ENCODE measurements at regions not wholly inside any gene's neighbourhood (a gene's known extent, or its start where the extent isn't known, plus 50 kb on each side); places are given as distances from the start of the nearest gene placed in this dataset.
"Not testable (repeated sequence)": the region's sequence is repeated elsewhere in the genome, so short reads cannot be mapped to it uniquely, and the experiment has no call there.

GRCh38 chr5:124986170-124986569 lies 239.7 kb upstream of the ZNF608 start:
- Histone ChIP-seq H3K36me3 (no peaks in the 10 kb centered on the region), H3K4me3 (ENCODE audit: low read depth, low read length) (no peak overlapping the region), H3K27ac (no peak overlapping the region), H3K27me3 (ENCODE audit: insufficient read depth, low read depth, severe bottlenecking) (no peaks in the 10 kb centered on the region), H3K9me3 (ENCODE audit: severe bottlenecking) (peaks cover 15% of the 10 kb centered on the region)
- no peak for DNase-seq
- TF ChIP-seq, protein P1, sequence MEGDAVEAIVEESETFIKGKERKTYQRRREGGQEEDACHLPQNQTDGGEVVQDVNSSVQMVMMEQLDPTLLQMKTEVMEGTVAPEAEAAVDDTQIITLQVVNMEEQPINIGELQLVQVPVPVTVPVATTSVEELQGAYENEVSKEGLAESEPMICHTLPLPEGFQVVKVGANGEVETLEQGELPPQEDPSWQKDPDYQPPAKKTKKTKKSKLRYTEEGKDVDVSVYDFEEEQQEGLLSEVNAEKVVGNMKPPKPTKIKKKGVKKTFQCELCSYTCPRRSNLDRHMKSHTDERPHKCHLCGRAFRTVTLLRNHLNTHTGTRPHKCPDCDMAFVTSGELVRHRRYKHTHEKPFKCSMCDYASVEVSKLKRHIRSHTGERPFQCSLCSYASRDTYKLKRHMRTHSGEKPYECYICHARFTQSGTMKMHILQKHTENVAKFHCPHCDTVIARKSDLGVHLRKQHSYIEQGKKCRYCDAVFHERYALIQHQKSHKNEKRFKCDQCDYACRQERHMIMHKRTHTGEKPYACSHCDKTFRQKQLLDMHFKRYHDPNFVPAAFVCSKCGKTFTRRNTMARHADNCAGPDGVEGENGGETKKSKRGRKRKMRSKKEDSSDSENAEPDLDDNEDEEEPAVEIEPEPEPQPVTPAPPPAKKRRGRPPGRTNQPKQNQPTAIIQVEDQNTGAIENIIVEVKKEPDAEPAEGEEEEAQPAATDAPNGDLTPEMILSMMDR (IDR thresholded peaks at IDR 0.05; ENCODE audit: low read depth, low read length) = no peak

- TF ChIP-seq, protein P1 (IDR thresholded peaks at IDR 0.05; ENCODE audit: low read depth, low read length) = no peak
- H3K27ac ChIP-seq = no peak overlapping the region
- H3K36me3 ChIP-seq = no peaks in the 10 kb centered on the region
- H3K9me3 ChIP-seq (ENCODE audit: severe bottlenecking) = peaks cover 15% of the 10 kb centered on the region
- no peaks in the 10 kb centered on the region for H3K27me3 ChIP-seq (ENCODE audit: insufficient read depth, low read depth, severe bottlenecking)
- no peak for DNase-seq
- H3K4me3 ChIP-seq (ENCODE audit: low read depth, low read length) = no peak overlapping the region
Measured at GRCh38 chr5:124986667-124987066, 240.2 kb upstream of the ZNF608 start.

DNA sequence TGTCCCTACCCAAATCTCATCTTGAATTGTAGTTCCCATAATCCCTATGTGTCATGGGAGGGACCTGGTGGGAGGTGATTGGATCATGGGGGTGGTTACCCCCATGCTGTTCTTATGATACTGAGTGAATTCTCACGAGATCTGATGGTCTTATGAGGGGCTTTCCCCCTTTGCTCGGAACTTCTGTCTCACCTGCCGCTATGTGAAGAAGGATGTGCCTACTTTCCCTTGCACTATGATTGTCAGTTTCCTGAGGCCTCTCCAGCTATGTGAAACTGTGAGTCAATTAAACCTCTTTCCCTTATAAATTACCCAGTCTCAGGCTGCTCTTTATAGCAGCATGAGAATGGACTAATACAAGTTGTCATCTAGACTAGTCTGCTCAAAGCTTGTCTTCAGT lies 241.3 kb upstream of the ZNF608 start:
- not testable (repeated sequence) for H3K27ac ChIP-seq; H3K4me3 ChIP-seq (ENCODE audit: low read depth, low read length); H3K36me3 ChIP-seq; H3K27me3 ChIP-seq (ENCODE audit: insufficient read depth, low read depth, severe bottlenecking); DNase-seq
- peaks cover 15% of the 10 kb centered on the region for H3K9me3 ChIP-seq (ENCODE audit: severe bottlenecking)

DNA sequence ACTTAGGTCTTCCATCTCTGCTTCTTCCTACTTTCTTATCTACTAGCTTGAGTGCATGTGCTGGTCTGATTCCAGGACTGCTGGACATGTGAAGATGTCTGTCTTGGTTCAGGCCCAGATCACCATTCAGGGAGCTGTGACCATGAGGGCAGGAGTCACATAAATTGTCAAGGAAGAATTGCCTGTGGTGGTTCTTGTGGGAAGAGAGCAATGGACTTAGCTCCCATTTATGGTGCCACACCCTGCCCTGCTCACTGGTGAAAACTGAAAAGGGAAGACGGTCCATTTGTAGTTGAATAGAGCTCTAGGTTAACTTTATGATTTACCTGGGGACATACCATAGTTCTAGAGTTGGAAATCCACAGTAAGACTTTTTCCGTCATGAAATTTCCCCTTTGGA lies 244.3 kb upstream of the ZNF608 start:
- TF ChIP-seq, protein P1 (IDR thresholded peaks at IDR 0.05; ENCODE audit: low read depth, low read length) = no peak
- H3K27ac ChIP-seq = no peak overlapping the region
- peaks cover 5% of the 10 kb centered on the region for H3K9me3 ChIP-seq (ENCODE audit: severe bottlenecking)
- no peak overlapping the region for H3K4me3 ChIP-seq (ENCODE audit: low read depth, low read length)
- no peak for DNase-seq
- H3K27me3 ChIP-seq (ENCODE audit: insufficient read depth, low read depth, severe bottlenecking) = no peaks in the 10 kb centered on the region
- H3K36me3 ChIP-seq = no peaks in the 10 kb centered on the region

- DNase-seq = no peak
- H3K36me3 ChIP-seq = no peaks in the 10 kb centered on the region
- H3K9me3 ChIP-seq (ENCODE audit: severe bottlenecking) = no peaks in the 10 kb centered on the region
- H3K27me3 ChIP-seq (ENCODE audit: insufficient read depth, low read depth, severe bottlenecking) = no peaks in the 10 kb centered on the region
- H3K27ac ChIP-seq = no peak overlapping the region
- TF ChIP-seq, protein P1 (IDR thresholded peaks at IDR 0.05; ENCODE audit: low read depth, low read length) = no peak
- H3K4me3 ChIP-seq (ENCODE audit: low read depth, low read length) = no peak overlapping the region
Measured at GRCh38 chr5:124995421-124995820, 249.0 kb upstream of the ZNF608 start.

DNA sequence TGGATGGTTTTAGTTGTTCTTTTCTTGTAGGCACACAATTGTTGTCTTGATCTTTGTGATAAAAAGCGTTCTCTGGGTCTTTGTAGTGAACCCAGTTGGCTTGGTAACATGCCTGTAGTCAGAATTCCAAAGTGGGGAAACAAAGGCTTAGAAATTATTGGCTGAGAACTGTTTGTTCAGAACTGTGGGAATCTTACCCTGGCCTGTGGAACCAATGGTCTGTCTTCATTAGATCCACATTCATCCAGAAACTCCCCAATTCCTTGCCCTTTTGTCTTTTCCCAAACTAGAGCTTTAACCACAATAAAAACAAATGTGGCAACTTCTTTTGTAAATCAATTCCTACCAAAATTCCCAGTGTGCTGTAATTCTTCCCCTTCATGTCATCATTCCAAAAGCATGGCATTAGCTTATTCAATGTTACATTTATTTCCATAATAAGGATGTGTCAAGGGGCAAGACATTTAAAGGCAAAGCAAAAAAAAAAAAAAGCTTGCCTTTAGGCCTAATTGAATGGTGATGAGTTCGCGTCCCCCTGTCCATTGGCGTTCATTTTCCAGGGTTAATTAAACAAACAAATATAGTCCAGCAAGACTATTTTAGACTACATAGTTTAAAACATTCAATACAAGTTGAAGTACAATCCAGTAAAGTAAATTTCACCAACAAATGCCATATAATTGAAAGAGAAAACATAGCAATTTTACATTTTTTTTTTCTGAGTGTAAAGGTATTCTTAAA lies 249.8 kb upstream of the ZNF608 start:
- no peak for DNase-seq
- Histone ChIP-seq H3K4me3 (ENCODE audit: low read depth, low read length) (no peak overlapping the region), H3K27me3 (ENCODE audit: insufficient read depth, low read depth, severe bottlenecking) (no peaks in the 10 kb centered on the region), H3K9me3 (ENCODE audit: severe bottlenecking) (no peaks in the 10 kb centered on the region), H3K36me3 (no peaks in the 10 kb centered on the region), H3K27ac (no peak overlapping the region)
- TF ChIP-seq, protein P1 (IDR thresholded peaks at IDR 0.05; ENCODE audit: low read depth, low read length) = no peak

Measured in WERI-Rb-1 (cell line).